HG03469 (cell line): ENCODE measurements at regions not wholly inside any gene's neighbourhood (a gene's known extent, or its start where the extent isn't known, plus 50 kb on each side); places are given as distances from the start of the nearest gene placed in this dataset.
"Not testable (repeated sequence)": the region's sequence is repeated elsewhere in the genome, so short reads cannot be mapped to it uniquely, and the experiment has no call there.

Source experiments
- ATAC-seq: cut with Tn5 transposase; IDR thresholded peaks from one replicate; pipeline ENCODE4 v1.9.1; 2021; ENCODE audit warnings: mild to moderate bottlenecking, moderate library complexity, moderate number of reproducible peaks; ENCODE audit not compliant: unreplicated experiment

- no peak for ATAC-seq
These were observed 643.4 kb downstream of the ACTR3B start for GRCh38 chr7:153402721-153403541.

GRCh38 chr7:153404124-153404523 is 644.6 kb downstream of the ACTR3B start:
- no peak for ATAC-seq

- no peak for ATAC-seq
These were observed 645.3 kb downstream of the ACTR3B start for GRCh38 chr7:153404781-153405279.

- ATAC-seq = no peak
These were observed 646.3 kb upstream of the DPP6 start for GRCh38 chr7:153405704-153406485.

DNA sequence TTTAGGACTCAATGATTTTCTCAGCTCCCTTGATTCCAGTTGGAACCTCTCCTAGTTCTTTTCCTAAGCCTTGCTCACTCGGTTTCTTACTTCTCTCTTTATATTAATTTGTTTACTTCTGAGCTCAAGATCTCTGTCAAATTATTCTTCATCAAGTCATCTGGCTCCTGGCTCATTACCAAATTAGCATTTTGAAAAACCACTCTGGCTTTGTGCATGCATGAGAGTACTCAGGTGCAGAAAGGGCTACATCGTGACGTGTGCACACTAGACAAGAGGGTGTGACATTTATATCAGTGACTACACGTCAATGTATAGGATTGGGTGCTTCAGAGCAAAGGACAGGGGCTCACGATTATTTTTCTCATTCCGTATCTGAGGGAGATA is 645.7 kb upstream of the DPP6 start:
- no peak for ATAC-seq

DNA sequence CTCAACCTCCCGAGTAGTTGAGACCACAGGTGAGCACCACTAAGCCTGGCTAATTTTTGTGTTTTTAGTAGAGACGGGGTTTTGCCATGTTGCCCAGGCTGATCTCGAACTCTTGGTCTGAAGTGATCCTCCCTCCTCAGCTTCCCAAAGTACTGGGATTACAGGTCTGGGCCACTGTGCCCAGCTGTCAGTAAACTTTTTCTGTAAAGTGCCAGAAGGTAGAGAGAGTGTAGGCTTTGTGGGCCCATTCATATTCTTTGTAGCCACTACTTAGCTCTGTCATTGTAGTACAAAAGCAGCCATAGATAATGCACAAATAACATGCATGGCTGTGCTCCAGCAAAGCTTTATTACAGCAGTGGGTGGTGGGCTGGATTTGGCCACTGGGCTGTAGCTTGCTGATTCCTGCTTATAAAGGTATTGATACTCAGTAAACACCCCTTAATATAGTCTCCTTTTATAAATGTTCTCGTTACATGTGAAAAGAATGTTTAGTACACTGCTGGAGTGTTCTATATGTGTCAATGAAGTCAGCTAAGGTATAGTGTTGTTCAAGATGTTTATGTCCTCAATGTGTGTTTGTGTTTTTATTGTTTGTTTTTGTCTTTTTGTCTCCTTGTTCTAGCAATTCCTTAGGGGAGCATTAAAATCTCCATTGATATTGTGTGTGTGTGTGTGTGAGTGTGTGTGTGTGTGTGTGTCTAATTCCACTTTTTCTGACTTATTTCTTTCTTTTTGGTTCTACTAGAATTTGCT is 644.7 kb upstream of the DPP6 start:
- no peak for ATAC-seq

DNA sequence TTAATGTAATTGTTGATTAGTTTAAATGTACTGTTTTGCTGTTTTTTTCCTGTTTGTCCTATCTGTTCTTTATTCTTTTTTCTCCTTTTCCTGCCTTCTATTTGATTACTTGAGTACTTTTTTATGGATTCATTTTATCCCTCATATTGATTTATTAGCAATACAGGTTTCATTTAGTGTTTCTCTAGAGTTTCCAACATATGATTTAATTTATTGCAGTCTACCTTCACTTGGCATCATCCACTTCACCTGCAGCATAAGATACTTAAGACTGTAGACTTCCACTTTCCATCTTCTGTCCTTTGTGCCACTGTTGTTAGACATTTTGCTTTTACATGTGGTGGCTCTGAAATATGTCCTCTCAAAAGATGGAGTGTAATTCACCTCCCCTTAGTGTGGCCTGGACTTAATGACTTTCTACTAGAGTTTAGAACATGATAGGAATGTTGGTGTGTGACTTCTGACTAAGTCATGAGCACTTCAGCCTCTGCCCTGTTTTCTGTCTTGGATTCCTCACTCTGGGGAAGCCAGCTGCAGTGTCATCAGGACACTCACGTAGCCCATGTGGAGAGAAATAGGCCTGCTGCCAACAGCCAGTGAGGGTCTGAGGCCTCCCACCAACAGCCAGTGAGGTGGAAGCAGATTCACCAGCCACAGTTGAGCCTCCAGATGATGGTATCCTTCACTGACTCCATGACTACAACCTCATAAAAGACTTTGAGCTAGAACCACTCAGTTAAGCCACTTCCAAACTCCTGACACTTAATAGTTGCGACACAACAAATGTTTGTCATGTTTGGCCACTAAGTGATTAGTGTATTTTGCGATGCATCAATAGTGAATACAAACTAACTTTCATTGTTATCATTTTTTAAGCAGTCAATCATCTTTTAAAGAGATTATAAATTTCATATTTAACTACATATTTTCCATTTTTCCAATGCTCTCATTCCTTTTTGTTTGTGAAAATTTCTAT is 643.5 kb upstream of the DPP6 start:
- no peak for ATAC-seq

- ATAC-seq = not testable (repeated sequence)
These were observed 642.4 kb upstream of the DPP6 start for GRCh38 chr7:153409567-153410342.

GRCh38 chr7:153410997-153411642 is 641.1 kb upstream of the DPP6 start:
- ATAC-seq = not testable (repeated sequence)

- not testable (repeated sequence) for ATAC-seq
These were observed 639.9 kb upstream of the DPP6 start for GRCh38 chr7:153412114-153412823.

DNA sequence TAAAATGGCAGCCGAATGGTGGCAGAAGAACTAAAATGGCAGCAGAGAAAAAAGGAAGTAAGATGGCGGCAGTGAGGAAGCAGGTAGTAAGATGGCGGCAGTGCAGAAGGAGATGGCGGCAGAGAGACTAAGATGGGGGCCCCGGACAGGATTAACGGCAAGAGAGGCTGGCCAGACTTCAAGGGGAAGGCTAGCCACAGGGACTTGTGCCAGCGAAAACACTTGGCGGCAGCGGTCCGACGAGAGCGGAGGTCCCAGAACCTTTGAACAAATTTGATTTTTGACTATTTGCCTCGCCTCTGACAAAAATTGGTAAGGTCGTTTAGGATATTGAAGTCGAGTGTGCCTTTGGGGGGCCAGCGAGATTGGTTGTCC is 639.4 kb upstream of the DPP6 start:
- not testable (repeated sequence) for ATAC-seq

GRCh38 chr7:153413199-153413539 is 639.0 kb upstream of the DPP6 start:
- ATAC-seq = no peak

DNA sequence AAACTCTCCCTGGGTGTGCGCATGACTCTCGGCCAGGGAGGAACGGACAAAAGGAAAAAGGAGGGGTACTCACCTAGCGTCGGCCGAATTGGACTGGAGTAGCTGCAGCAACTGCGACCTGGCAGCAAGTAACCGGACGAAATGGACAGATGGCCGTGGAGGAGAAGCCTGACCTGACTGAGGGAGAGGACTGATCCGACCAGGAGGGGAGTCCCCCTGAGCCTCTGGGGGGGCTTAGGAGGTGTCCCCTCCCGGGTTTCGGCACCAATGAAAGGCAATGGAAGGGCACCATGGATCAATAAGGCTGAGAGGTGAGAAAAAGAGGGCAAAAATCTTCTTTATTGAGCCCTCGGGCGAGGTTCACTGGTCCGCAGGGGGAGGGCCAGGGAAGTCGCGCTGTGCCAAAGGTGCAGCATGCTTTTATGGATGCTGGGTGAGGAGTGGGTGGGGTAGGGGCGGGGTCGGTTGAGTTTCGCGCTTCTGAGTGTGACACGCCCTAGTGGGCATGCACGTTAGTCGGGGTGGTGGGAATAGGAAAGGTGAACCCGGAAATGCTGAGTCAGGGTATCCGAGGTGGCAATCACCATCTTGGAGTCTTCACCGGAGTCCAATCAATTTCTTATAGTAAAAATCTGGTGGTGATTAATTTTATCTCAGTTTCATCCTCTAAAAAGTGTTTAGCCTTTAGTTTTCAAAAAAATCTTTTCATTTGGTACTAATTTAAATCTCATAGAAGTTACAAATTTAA is 638.5 kb upstream of the DPP6 start:
- ATAC-seq = no peak

DNA sequence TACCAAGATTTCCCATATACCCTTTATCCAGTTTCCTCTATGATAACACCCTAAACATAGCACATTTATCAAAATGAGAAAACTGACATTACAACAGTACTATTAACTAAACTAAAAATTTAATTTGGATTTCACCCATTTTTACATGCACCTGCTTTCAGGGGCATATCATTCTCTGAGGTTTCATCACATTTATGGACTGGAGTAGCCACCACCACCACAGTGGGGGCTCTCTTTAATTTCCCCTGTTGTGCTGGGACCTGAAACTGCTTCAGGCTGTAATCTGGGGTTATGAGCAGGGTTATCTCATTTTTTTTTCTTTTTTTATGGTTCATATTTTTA is 637.9 kb upstream of the DPP6 start:
- ATAC-seq = no peak

- ATAC-seq = no peak
These were observed 636.6 kb upstream of the DPP6 start for GRCh38 chr7:153415632-153416031.

DNA sequence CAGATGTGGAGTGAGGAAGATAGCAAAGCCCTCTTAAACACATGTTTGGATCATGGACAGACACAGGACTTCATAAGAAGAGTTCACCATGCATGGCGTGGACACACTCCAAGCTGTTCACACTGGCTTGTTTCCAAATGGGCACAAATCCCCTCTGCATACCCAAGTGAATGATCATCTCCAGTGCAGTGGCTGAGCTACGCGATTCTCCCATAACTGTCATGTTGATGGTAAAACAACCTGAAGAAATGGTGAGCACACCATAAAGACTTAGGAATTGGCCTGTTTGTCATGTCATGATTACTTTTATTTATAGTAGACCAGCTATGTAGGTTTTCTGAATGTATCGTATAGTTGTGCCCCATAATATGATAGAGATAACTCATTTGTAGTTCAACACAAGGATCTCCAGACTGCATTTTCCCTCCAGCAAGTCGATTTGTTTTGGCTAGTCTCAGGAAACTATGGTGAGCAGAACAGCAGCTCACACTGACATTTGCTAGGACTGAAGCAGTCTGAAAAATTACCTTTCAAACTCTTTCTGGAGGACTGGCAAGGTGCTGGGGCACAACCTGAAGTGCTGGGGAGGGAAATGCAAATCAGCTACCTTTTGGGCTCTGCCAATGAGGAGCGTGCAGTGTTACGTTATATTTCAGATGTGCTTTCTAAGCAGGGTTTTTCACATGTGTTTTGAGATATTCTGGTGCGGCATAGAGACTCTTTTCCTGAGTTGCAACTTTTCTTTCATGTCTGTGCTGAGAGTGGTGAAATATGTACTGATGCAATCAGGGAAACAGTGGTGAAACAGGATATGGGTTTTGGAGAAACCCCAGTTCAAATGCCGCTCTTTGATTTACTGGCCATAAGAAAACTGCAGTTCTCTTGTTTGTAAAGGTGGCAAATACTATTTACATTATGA is 629.6 kb upstream of the DPP6 start:
- ATAC-seq = no peak

GRCh38 chr7:153423210-153423590 is 629.0 kb upstream of the DPP6 start:
- no peak for ATAC-seq
